ENCODE measurements at regions not wholly inside any gene's neighbourhood (a gene's known extent, or its start where the extent isn't known, plus 50 kb on each side); places are given as distances from the start of the nearest gene placed in this dataset.

GRCh38 chr11:128046213-128046612, 541.1 kb downstream of the ETS1 start:
- DNase-seq (ENCODE audit: low read depth): no peak
- H3K4me3 ChIP-seq (ENCODE audit: low read depth, low read length): no peak overlapping the region
- no peak for TF ChIP-seq CTCF (IDR thresholded peaks at IDR 0.05; ENCODE audit: low read depth, low read length, missing control alignments)

DNA sequence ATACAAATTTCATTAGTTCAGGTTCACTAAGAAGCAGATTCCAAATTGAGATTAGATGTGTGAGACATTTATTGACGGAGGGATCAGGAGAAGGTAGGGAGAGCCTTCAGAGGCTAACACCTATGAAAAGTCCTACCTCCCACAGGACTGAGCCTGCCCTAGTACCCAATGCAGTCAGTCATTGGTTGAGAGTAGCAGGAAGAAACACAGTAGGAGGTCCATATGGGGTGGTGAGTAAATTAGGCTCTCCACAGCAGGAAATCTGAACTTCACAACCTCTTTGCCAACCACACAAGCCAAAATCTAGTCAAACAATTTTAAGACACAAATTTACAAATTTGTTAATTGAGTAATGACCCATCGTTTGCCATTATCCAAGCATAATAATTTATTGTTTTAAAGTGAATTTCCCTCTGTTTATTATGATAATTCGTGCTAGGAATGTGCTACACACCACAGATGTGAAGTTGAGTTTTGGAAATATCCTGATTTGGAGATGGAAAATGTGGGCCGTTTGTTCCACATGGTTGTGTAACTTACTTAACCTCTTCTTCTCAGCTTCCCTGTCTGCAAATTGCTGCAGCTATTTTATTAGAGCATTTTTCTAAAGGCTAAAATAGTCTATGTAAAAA, 542.1 kb downstream of the ETS1 start:
- H3K4me3 ChIP-seq (ENCODE audit: low read depth, low read length): no peak overlapping the region
- no peak for TF ChIP-seq CTCF (IDR thresholded peaks at IDR 0.05; ENCODE audit: low read depth, low read length, missing control alignments)
- DNase-seq (ENCODE audit: low read depth): no peak

DNA sequence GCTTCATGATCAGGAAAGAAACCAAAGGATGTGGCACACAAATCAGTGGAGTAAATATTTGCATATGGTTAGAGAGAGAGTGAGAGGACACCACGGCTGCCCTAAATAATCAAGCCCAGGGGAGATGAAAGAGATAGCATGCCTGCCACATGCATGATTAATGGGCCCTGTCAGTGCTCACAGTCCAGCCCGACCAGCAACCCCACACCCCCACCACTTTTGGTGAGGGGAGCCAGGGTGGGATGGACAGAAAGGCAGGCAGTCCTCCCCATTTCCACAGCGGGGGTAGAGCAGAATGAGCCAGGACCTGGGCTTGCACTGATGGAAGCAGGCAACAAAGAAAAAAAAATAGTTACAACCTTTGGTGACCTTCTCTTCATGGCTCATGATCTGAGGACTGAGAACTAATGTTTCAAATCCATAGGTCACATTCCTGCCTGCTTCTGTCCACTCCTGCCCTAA, 545.0 kb downstream of the ETS1 start:
- no peak overlapping the region for H3K4me3 ChIP-seq (ENCODE audit: low read depth, low read length)
- no peak for TF ChIP-seq CTCF (IDR thresholded peaks at IDR 0.05; ENCODE audit: low read depth, low read length, missing control alignments)
- no peak for DNase-seq (ENCODE audit: low read depth)

- no peak overlapping the region for H3K4me3 ChIP-seq (ENCODE audit: low read depth, low read length)
- TF ChIP-seq CTCF (IDR thresholded peaks at IDR 0.05; ENCODE audit: low read depth, low read length, missing control alignments): no peak
- no peak for DNase-seq (ENCODE audit: low read depth)
These were observed 546.8 kb downstream of the ETS1 start for GRCh38 chr11:128040603-128041002.

- no peak for TF ChIP-seq CTCF (IDR thresholded peaks at IDR 0.05; ENCODE audit: low read depth, low read length, missing control alignments)
- peak; percentile 12 for DNase-seq (ENCODE audit: low read depth)
- H3K4me3 ChIP-seq (ENCODE audit: low read depth, low read length): no peak overlapping the region
These were observed 548.0 kb downstream of the ETS1 start for GRCh38 chr11:128039140-128040021.

GRCh38 chr11:128036556-128037093, 550.7 kb downstream of the ETS1 start:
- no peak overlapping the region for H3K4me3 ChIP-seq (ENCODE audit: low read depth, low read length)
- DNase-seq (ENCODE audit: low read depth): no peak
- TF ChIP-seq CTCF (IDR thresholded peaks at IDR 0.05; ENCODE audit: low read depth, low read length, missing control alignments): no peak

Measured in GM12864 (cell line).